ENCODE measurements at regions not wholly inside any gene's neighbourhood (a gene's known extent, or its start where the extent isn't known, plus 50 kb on each side); places are given as distances from the start of the nearest gene placed in this dataset.

DNA sequence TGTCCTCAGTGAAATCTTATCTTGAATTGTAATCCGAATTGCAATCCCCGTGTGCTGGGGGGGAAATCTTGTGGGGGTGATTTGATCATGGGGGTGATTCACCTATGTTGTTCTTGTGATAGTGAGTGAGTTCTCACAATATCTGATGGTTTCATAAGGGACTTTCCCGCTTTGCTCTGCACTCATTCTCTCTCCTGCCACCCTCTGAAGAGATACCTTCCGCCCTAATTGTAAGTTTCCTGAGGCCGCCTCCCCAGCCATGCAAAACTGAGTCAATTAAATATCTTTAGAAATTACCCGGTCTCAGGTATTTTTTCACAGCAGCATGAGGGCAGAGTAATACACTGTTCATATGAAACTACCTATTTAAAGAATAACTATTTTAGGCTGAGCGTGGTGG, 304.1 kb upstream of the EPHA6 start:
- no peak for DNase-seq (ENCODE audit: low read depth)
- ChIA-PET CTCF (no interaction called here), POLR2A (no interaction called here)
- H3K27me3 ChIP-seq (ENCODE audit: control insufficient read depth, insufficient read depth, low read length), result no peaks in the 10 kb centered on the region
- TF ChIP-seq, protein P1, sequence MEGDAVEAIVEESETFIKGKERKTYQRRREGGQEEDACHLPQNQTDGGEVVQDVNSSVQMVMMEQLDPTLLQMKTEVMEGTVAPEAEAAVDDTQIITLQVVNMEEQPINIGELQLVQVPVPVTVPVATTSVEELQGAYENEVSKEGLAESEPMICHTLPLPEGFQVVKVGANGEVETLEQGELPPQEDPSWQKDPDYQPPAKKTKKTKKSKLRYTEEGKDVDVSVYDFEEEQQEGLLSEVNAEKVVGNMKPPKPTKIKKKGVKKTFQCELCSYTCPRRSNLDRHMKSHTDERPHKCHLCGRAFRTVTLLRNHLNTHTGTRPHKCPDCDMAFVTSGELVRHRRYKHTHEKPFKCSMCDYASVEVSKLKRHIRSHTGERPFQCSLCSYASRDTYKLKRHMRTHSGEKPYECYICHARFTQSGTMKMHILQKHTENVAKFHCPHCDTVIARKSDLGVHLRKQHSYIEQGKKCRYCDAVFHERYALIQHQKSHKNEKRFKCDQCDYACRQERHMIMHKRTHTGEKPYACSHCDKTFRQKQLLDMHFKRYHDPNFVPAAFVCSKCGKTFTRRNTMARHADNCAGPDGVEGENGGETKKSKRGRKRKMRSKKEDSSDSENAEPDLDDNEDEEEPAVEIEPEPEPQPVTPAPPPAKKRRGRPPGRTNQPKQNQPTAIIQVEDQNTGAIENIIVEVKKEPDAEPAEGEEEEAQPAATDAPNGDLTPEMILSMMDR (IDR thresholded peaks at IDR 0.05; ENCODE audit: insufficient read depth, low read depth, low read length), result no peak
- H3K36me3 ChIP-seq (ENCODE audit: control insufficient read depth, insufficient read depth, low read length), result no peaks in the 10 kb centered on the region
- no peak overlapping the region for H3K4me3 ChIP-seq (ENCODE audit: low read depth, low read length)

DNA sequence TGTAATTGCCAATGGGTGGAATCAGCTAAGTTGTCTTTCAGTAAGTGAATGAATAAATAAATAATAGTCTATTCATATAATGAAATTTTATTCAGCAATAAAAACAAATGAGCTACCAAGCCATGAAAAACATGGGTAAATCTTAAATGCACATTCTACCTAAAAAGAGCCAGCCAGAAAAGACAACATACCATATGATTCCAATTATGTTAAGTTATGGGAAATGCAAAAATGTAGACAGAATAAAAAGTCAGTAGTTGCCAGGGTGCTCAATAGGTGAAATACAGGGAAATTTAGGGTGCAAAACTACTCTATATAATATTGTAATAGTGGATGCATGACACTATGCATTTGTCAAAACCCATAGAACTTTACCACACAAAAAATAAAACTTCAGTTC, 277.2 kb upstream of the EPHA6 start:
- no peak for DNase-seq (ENCODE audit: low read depth)
- H3K4me3 ChIP-seq (ENCODE audit: low read depth, low read length), result no peak overlapping the region
- CTCF ChIA-PET, result no interaction called here
- TF ChIP-seq, protein P1 (IDR thresholded peaks at IDR 0.05; ENCODE audit: insufficient read depth, low read depth, low read length), result no peak
- no peaks in the 10 kb centered on the region for H3K36me3 ChIP-seq (ENCODE audit: control insufficient read depth, insufficient read depth, low read length)
- POLR2A ChIA-PET, result no interaction called here
- H3K27me3 ChIP-seq (ENCODE audit: control insufficient read depth, insufficient read depth, low read length), result no peaks in the 10 kb centered on the region

DNA sequence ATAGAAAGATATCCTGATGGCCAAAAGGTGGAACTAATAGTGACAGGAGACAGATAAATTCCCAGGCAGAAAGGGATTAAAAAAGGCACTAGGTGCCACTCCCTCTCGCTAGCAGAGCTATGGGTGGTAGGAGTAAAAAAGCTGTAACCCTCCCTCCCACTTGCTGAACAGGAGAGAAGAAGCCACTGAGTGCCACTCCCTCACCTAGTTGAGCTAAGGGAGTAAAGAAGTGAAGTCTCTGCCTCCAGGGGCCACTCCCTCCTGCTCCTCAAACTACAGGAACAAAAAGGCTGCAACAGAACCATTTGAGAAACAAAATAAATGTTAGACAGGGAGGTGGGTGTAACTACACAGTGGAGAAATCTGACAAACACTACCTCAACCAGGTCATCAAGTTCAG, 276.2 kb upstream of the EPHA6 start:
- DNase-seq (ENCODE audit: low read depth), result no peak
- Histone ChIP-seq H3K27me3 (ENCODE audit: control insufficient read depth, insufficient read depth, low read length) (no peaks in the 10 kb centered on the region), H3K36me3 (ENCODE audit: control insufficient read depth, insufficient read depth, low read length) (no peaks in the 10 kb centered on the region), H3K4me3 (ENCODE audit: low read depth, low read length) (no peak overlapping the region)
- TF ChIP-seq, protein P1 (IDR thresholded peaks at IDR 0.05; ENCODE audit: insufficient read depth, low read depth, low read length), result no peak
- POLR2A ChIA-PET, result no interaction called here
- CTCF ChIA-PET, result interaction anchor here (0.7 kb wide), 1 partner anchor 11 kb away, joined by 4 read pairs; no protein-coding TSS in a partner anchor

DNA sequence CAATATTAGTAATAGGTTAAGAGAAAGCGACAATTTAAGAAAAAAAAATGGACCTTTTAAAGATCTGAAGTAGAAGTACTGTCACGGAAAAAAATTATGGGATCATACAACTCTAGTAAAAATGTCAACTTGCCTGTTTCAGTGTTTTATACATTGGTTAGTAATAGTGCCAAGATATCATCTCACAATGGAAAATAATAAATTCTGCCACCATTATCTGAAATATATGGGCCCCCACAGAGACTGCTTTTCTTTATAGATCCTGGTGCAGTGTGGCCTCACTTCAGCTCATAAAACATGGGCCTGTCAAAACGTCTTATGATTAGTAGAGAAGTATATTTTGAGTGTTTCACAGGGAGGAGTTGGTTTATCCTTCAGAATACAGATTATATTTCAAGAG, 266.3 kb upstream of the EPHA6 start:
- POLR2A ChIA-PET, result no interaction called here
- Histone ChIP-seq H3K27me3 (ENCODE audit: control insufficient read depth, insufficient read depth, low read length) (no peaks in the 10 kb centered on the region), H3K36me3 (ENCODE audit: control insufficient read depth, insufficient read depth, low read length) (no peaks in the 10 kb centered on the region), H3K4me3 (ENCODE audit: low read depth, low read length) (no peak overlapping the region)
- CTCF ChIA-PET, result interaction anchor here (1.1 kb wide), 1 partner anchor 10 kb away, joined by 4 read pairs; no protein-coding TSS in a partner anchor
- TF ChIP-seq, protein P1 (IDR thresholded peaks at IDR 0.05; ENCODE audit: insufficient read depth, low read depth, low read length), result no peak
- DNase-seq (ENCODE audit: low read depth), result no peak

DNA sequence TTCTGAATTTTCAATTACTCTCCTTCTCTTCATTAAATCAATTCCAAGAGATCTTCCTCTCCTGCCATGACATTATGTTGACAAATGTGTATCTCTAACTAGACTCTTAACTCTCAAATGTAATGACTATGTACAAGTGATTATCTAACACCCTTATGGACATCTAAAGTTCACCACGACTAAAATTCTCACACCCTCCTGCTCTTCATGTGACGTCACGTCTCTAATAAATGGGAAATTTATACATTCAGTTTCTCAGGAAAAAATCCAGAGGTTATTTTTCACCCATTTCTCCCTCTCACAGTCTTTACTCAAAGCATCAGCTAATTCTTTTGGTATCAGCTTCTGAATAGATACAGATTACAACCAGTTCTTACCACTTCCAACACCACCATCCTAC, 237.5 kb upstream of the EPHA6 start:
- CTCF ChIA-PET, result no interaction called here
- Histone ChIP-seq H3K27me3 (ENCODE audit: control insufficient read depth, insufficient read depth, low read length) (no peaks in the 10 kb centered on the region), H3K4me3 (ENCODE audit: low read depth, low read length) (no peak overlapping the region), H3K36me3 (ENCODE audit: control insufficient read depth, insufficient read depth, low read length) (no peaks in the 10 kb centered on the region)
- no peak for DNase-seq (ENCODE audit: low read depth)
- POLR2A ChIA-PET, result no interaction called here
- TF ChIP-seq, protein P1 (IDR thresholded peaks at IDR 0.05; ENCODE audit: insufficient read depth, low read depth, low read length), result no peak
